GM18873 (cell line): ENCODE measurements at regions not wholly inside any gene's neighbourhood (a gene's known extent, or its start where the extent isn't known, plus 50 kb on each side); places are given as distances from the start of the nearest gene placed in this dataset.
"Not testable (repeated sequence)": the region's sequence is repeated elsewhere in the genome, so short reads cannot be mapped to it uniquely, and the experiment has no call there.

Source experiments
- ATAC-seq: cut with Tn5 transposase; IDR thresholded peaks from one replicate; pipeline ENCODE4 v1.9.1; 2021; ENCODE audit warnings: mild to moderate bottlenecking, moderate library complexity, moderate number of reproducible peaks; ENCODE audit not compliant: unreplicated experiment, low FRiP score

DNA sequence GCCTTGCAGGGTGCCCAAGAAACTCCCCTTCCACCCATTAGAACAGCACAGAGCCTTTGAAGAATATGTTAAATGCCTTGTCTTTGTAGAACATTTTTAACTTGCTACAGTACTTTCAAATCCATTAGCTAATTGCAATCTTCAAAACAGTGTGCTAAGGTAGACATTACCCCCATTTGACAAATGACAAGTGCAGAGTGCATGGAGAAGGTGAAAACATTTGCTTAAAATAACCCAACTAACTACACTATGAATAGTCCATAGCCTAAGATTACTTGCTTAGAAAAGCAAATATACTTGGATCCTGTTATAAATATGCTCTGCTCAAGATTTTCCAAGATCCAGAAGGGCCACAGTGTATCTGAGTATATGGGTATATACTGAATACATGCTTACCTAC lies 87.0 kb upstream of the G2E3 start:
- no peak for ATAC-seq

DNA sequence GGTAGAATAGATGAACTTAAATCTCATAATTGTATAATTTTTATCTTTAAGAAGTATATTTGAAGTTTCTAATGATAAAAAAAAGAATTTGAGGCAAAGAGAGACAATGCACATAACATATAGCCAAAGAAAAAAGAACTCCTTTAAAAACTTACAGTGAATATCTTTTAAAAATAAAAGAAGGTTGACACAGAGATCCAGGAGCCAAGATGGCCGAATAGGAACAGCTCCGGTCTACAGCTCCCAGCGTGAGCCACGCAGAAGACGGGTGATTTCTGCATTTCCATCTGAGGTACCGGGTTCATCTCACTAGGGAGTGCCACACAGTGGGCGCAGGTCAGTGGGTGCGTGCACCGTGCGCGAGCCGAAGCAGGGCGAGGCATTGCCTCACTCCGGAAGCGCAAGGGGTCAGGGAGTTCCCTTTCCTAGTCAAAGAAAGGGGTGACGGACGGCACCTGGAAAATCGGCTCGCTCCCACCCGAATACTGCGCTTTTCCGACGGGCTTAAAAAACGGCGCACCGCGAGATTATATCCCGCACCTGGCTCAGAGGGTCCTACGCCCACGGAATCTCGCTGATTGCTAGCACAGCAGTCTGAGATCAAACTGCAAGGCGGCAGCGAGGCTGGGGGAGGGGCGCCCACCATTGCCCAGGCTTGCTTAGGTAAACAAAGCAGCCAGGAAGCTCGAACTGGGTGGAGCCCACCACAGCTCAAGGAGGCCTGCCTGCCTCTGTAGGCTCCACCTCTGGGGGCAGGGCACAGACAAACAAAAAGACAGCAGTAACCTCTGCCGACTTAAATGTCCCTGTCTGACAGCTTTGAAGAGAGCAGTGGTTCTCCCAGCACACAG lies 84.9 kb upstream of the G2E3 start:
- not testable (repeated sequence) for ATAC-seq

DNA sequence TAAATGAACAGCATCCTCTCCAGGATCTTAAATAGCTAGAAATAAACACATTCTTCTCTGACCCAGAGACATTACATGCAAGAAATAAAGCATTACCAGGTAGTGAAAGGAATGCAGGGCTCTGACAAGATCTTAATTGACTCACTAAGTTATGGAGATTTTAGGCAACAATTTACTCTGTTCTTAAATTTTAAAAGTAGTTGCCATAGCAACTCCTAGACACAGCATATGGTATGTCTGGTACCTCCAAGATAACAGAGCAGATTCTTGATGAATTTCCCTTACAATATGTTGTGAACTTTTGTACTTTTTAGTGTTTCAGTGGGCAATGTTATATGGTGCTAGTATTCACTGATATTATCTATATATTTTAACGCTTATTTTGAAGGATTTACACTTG lies 76.7 kb upstream of the G2E3 start:
- ATAC-seq, result no peak

DNA sequence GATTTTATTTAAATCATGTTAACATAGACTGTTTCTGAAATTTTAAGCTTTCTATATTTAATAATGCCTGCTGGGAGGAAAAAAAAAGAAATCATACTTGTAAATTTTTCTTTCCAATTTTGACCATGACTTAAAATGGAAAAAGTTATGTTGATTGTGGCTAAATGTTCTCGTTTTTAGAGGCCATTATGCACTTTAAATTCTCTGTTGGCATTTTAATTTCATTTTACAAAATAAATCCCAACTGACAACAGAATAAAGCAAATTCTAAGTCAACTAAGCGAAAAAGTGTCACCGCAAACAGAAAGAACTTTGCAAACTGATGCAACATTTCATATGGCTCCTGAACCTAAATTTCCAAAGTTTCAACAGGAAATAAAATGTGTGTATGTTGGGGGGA lies 74.8 kb upstream of the G2E3 start:
- ATAC-seq, result no peak

DNA sequence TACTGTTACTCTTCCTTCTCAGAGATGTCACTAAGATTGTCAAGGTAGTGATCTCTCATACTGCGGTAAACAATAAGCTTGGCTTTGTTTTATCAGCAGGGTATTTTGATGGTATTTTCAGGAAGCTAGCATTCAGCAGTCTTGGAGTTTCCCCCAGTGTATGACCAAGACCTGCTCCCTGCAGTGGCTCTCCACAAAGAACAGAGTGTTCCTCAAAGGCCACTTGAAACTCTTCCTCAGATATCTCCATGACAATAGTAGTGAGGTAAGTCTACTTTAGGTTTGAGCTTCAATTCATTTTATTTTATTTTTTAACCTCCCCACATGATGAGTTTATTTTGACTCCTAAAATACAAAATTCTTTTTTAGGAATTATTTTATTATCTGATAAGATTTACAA lies 74.0 kb upstream of the G2E3 start:
- ATAC-seq, result no peak

DNA sequence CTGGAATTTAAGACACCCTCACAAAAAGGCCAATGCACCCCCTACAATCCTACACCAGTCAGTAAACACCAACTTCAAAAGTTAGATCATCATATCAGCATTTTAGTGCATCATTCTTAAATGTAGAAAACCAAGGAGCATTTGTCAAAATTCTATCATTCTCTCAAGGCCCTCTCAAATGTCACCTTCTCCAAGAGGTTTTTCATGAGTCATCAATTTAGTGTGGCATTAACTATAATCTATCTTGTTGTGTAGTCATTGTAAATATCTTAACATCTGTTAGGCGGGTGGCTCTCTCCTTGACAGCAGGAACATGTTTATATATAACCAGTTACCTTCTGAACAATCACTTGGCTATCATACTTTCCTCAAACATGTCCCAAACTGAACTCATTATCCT lies 62.1 kb upstream of the G2E3 start:
- no peak for ATAC-seq

DNA sequence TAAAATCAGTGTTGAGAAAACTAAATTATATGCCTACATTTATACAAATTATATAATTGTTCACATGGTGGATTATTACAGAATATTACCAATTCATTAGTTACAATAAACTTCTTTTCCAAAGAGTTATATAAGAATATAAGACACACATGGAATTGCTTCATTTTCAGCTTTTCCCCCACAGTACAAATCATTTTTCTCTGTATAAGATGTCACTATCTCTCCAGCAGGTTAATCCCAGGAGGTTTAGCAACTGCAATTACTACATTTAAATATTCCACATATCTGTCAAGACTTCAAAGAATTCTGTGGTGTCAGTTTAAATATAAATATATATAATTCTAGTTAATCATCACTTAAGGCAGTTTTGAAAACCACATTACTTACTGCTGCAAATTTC lies 59.6 kb upstream of the G2E3 start:
- ATAC-seq, result no peak

DNA sequence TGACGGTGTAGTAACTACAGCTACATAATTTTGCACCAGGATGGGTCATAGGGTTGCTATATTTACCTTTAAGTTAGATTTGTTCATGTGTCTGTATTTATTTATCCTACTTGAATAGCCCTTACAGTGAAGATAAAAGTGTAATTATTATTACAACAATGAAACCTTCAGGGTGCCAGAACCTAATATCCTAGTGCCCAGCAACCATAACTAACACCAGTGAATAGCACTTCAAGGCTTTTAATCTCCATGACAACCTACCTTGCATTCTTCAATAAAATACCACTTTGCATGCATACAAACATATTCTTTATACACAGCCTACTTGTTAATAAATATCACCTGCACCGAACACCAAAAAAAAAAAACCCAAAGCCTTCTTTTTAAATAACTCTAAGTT lies 58.7 kb upstream of the G2E3 start:
- no peak for ATAC-seq

DNA sequence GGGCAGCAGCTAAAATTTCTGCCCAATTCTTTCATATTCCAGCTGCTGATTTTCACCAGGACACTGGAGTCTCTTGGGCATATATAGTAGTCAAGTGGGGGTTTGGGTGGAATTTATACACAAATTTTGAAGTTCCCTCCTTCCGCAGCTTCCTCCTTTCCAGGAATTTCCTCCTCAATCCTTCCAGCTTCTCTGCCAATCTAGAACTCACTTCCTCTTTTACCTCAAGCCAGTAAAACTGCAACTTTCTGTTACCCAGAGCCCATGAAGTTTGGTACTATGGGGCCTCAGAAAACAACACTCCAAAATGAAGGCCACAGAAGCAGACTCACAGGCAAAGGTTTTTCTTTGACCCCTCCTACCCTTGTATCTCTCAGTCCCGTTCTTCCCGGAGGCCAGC lies 51.7 kb upstream of the G2E3 start:
- no peak for ATAC-seq
